ENCODE measurements at regions not wholly inside any gene's neighbourhood (a gene's known extent, or its start where the extent isn't known, plus 50 kb on each side); places are given as distances from the start of the nearest gene placed in this dataset.

DNA sequence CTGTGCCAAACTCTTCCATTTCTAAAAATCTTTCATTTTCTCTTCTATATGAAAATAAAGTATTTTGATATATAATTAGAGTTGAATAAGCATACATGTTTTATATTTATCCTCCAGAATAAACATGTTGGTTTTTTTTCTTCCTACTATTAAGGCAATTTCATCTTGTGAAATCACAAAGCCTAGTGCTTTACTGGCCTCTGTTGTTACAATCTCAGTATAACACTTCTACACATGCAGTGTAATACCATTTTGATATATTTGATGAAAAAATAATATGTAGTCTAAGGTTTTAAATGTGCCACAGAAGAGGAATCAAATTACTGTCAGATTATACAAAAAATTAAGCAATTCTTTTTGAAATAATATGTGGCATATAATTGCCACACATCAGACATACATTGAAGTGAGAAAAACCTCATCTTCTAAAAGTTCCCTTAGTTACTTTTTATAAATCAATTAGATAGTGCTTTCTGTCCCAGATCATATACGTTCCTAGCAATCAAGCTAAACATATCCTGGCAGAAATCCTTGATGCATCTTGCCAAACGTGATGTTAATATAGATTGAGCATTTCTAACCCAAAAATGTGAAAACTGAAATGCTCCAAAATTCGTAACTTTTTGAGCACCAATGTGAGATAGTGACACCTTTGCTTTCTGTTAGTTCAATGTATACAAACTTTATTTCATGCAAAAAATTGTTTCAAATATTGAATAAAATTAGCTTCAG, 225.1 kb upstream of the MANEA start (continued):
- TF ChIP-seq, protein P1, sequence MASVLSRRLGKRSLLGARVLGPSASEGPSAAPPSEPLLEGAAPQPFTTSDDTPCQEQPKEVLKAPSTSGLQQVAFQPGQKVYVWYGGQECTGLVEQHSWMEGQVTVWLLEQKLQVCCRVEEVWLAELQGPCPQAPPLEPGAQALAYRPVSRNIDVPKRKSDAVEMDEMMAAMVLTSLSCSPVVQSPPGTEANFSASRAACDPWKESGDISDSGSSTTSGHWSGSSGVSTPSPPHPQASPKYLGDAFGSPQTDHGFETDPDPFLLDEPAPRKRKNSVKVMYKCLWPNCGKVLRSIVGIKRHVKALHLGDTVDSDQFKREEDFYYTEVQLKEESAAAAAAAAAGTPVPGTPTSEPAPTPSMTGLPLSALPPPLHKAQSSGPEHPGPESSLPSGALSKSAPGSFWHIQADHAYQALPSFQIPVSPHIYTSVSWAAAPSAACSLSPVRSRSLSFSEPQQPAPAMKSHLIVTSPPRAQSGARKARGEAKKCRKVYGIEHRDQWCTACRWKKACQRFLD (CRISPR knock-in tag; IDR thresholded peaks at IDR 0.05): no peak

DNA sequence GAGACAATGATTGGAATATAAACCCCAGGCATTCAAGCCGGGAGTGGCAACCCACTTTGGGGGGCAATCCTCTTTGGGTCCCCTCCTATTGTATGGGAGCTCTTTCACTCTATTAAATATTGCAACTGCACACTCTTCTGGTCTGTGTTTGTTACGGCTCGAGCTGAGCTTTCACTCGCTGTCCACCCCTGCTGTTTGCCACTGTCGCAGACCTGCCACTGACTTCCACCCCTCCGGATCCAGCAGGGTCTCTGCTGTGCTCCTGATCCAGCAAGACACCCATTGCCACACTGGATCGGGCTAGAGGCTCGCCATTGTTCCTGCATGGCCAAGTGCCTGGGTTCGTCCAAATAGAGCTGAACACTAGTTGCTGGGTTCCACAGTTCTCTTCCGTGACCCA, 222.8 kb upstream of the MANEA start:
- H4K20me1 ChIP-seq (replicated peaks; ENCODE audit: control insufficient read depth, insufficient read depth, low read length): no peaks in the 10 kb centered on the region
- H3K9me3 ChIP-seq (replicated peaks; ENCODE audit: control insufficient read depth, insufficient read depth, low read depth, low read length): no peaks in the 10 kb centered on the region
- H3K79me2 ChIP-seq (ENCODE audit: control insufficient read depth, insufficient read depth, low read length): no peaks in the 10 kb centered on the region
- no peak overlapping the region for H3K27ac ChIP-seq (ENCODE audit: extremely low read depth, low read depth, low read length)
- no peak overlapping the region for H3K4me2 ChIP-seq (ENCODE audit: insufficient read depth, low read length)
- no TSS peak for BruUV-seq (replicated peaks)
- no peak for DNase-seq (ENCODE audit: extremely low read depth in 1 of 4, low spot score in 3 of 4)
- FAIRE-seq: no peak
- no peaks in the 10 kb centered on the region for H3K4me1 ChIP-seq (replicated peaks in 1 of 2; ENCODE audit: control insufficient read depth in 2 of 2, insufficient read depth in 2 of 2, low read length in 2 of 2)
- H3K4me3 ChIP-seq: no peak overlapping the region
- CTCF ChIA-PET (ENCODE audit: low intra/inter-chr PET ratio): no interaction called here
- H3K36me3 ChIP-seq (ENCODE audit: control insufficient read depth, insufficient read depth, low read length): no peaks in the 10 kb centered on the region
- H3K9ac ChIP-seq (ENCODE audit: insufficient read depth in 1 of 2, low read depth in 2 of 2, low read length in 2 of 2): no peak overlapping the region
- POLR2A ChIA-PET: interaction anchor here (0.6 kb wide), 1 partner anchor 14 kb away, joined by 3 read pairs; no protein-coding TSS in a partner anchor
- intact Hi-C loops (cut with micrococcal nuclease): no loop called here
- no peaks in the 10 kb centered on the region for H3K9me1 ChIP-seq (ENCODE audit: control insufficient read depth, insufficient read depth, low read length)
- ATAC-seq: no peak
- H2AFZ ChIP-seq (ENCODE audit: low read depth, low read length): no peak overlapping the region
- H3K27me3 ChIP-seq (ENCODE audit: control insufficient read depth in 2 of 2, insufficient read depth in 2 of 2, low read length in 2 of 2): no peaks in the 10 kb centered on the region
- 2% methylated on average over 9 of the region's 10 CpGs for WGBS (ENCODE audit: insufficient coverage, low coverage, missing lambda C conversion rate)
- in situ Hi-C loops (cut with MboI): no loop called here
- no peak for TF ChIP-seq CHD1 (IDR thresholded peaks at IDR 0.05; ENCODE audit: low read length)
- no peak for TF ChIP-seq NFYB (IDR thresholded peaks at IDR 0.05; ENCODE audit: extremely low read depth, insufficient read length)
- TF ChIP-seq, protein P2, sequence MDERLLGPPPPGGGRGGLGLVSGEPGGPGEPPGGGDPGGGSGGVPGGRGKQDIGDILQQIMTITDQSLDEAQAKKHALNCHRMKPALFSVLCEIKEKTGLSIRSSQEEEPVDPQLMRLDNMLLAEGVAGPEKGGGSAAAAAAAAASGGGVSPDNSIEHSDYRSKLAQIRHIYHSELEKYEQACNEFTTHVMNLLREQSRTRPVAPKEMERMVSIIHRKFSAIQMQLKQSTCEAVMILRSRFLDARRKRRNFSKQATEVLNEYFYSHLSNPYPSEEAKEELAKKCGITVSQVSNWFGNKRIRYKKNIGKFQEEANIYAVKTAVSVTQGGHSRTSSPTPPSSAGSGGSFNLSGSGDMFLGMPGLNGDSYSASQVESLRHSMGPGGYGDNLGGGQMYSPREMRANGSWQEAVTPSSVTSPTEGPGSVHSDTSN (CRISPR knock-in tag; IDR thresholded peaks at IDR 0.05; ENCODE audit: low read depth): no peak
- TF ChIP-seq, protein P2 (tag; conservative IDR thresholded peaks at IDR 0.05; ENCODE audit: low read depth): no peak
- no peak for TF ChIP-seq PRPF4 (IDR thresholded peaks at IDR 0.05; ENCODE audit: insufficient read depth, low read depth, low read length, poor library complexity, severe bottlenecking)
- TF ChIP-seq SMAD4 (CRISPR knock-in tag; conservative IDR thresholded peaks at IDR 0.05): no peak
- TF ChIP-seq, protein P3, sequence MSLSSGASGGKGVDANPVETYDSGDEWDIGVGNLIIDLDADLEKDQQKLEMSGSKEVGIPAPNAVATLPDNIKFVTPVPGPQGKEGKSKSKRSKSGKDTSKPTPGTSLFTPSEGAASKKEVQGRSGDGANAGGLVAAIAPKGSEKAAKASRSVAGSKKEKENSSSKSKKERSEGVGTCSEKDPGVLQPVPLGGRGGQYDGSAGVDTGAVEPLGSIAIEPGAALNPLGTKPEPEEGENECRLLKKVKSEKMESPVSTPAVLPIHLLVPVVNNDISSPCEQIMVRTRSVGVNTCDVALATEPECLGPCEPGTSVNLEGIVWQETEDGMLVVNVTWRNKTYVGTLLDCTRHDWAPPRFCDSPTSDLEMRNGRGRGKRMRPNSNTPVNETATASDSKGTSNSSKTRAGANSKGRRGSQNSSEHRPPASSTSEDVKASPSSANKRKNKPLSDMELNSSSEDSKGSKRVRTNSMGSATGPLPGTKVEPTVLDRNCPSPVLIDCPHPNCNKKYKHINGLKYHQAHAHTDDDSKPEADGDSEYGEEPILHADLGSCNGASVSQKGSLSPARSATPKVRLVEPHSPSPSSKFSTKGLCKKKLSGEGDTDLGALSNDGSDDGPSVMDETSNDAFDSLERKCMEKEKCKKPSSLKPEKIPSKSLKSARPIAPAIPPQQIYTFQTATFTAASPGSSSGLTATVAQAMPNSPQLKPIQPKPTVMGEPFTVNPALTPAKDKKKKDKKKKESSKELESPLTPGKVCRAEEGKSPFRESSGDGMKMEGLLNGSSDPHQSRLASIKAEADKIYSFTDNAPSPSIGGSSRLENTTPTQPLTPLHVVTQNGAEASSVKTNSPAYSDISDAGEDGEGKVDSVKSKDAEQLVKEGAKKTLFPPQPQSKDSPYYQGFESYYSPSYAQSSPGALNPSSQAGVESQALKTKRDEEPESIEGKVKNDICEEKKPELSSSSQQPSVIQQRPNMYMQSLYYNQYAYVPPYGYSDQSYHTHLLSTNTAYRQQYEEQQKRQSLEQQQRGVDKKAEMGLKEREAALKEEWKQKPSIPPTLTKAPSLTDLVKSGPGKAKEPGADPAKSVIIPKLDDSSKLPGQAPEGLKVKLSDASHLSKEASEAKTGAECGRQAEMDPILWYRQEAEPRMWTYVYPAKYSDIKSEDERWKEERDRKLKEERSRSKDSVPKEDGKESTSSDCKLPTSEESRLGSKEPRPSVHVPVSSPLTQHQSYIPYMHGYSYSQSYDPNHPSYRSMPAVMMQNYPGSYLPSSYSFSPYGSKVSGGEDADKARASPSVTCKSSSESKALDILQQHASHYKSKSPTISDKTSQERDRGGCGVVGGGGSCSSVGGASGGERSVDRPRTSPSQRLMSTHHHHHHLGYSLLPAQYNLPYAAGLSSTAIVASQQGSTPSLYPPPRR (CRISPR knock-in tag; IDR thresholded peaks at IDR 0.05; ENCODE audit: borderline replicate concordance): no peak
- TF ChIP-seq, protein P4, sequence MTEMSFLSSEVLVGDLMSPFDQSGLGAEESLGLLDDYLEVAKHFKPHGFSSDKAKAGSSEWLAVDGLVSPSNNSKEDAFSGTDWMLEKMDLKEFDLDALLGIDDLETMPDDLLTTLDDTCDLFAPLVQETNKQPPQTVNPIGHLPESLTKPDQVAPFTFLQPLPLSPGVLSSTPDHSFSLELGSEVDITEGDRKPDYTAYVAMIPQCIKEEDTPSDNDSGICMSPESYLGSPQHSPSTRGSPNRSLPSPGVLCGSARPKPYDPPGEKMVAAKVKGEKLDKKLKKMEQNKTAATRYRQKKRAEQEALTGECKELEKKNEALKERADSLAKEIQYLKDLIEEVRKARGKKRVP (CRISPR knock-in tag; IDR thresholded peaks at IDR 0.05): no peak
- no peak for TF ChIP-seq ZNF778 (CRISPR knock-in tag; IDR thresholded peaks at IDR 0.05)
